ENCODE measurements at regions not wholly inside any gene's neighbourhood (a gene's known extent, or its start where the extent isn't known, plus 50 kb on each side); places are given as distances from the start of the nearest gene placed in this dataset.
A peak's percentile ranks its signal among the peaks of the same experiment; 100 is the strongest.

- TF ChIP-seq CTCF (IDR thresholded peaks at IDR 0.05; ENCODE audit: low read depth, low read length) = no peak
- DNase-seq (ENCODE audit: low read depth in 2 of 2) = no peak
- H3K4me3 ChIP-seq (replicated peaks in 1 of 2; ENCODE audit: low read depth in 2 of 2, low read length in 2 of 2) = no peak overlapping the region
Observed at GRCh38 chr7:85396676-85397075, 209.8 kb upstream of the SEMA3D start.

- DNase-seq (ENCODE audit: low read depth in 2 of 2) = no peak
- TF ChIP-seq CTCF (IDR thresholded peaks at IDR 0.05; ENCODE audit: low read depth, low read length) = no peak
- H3K4me3 ChIP-seq (replicated peaks in 1 of 2; ENCODE audit: low read depth in 2 of 2, low read length in 2 of 2) = no peak overlapping the region
Observed at GRCh38 chr7:85392789-85393188, 205.9 kb upstream of the SEMA3D start.

GRCh38 chr7:85392326-85392725, 205.5 kb upstream of the SEMA3D start:
- H3K4me3 ChIP-seq (replicated peaks in 1 of 2; ENCODE audit: low read depth in 2 of 2, low read length in 2 of 2) = no peak overlapping the region
- no peak for TF ChIP-seq CTCF (IDR thresholded peaks at IDR 0.05; ENCODE audit: low read depth, low read length)
- DNase-seq (ENCODE audit: low read depth in 2 of 2) = peak in 1 of 2 donors; percentile 0

GRCh38 chr7:85386460-85386859, 199.6 kb upstream of the SEMA3D start:
- no peak for DNase-seq (ENCODE audit: low read depth in 2 of 2)
- H3K4me3 ChIP-seq (replicated peaks in 1 of 2; ENCODE audit: low read depth in 2 of 2, low read length in 2 of 2) = no peak overlapping the region
- TF ChIP-seq CTCF (IDR thresholded peaks at IDR 0.05; ENCODE audit: low read depth, low read length) = no peak

GRCh38 chr7:85384392-85384791, 197.5 kb upstream of the SEMA3D start:
- no peak for DNase-seq (ENCODE audit: low read depth in 2 of 2)
- H3K4me3 ChIP-seq (replicated peaks in 1 of 2; ENCODE audit: low read depth in 2 of 2, low read length in 2 of 2) = no peak overlapping the region
- no peak for TF ChIP-seq CTCF (IDR thresholded peaks at IDR 0.05; ENCODE audit: low read depth, low read length)

GRCh38 chr7:85381212-85381611, 194.4 kb upstream of the SEMA3D start:
- H3K4me3 ChIP-seq (replicated peaks in 1 of 2; ENCODE audit: low read depth in 2 of 2, low read length in 2 of 2) = no peak overlapping the region
- no peak for DNase-seq (ENCODE audit: low read depth in 2 of 2)
- no peak for TF ChIP-seq CTCF (IDR thresholded peaks at IDR 0.05; ENCODE audit: low read depth, low read length)

GRCh38 chr7:85376589-85376988, 189.7 kb upstream of the SEMA3D start:
- TF ChIP-seq CTCF (IDR thresholded peaks at IDR 0.05; ENCODE audit: low read depth, low read length) = no peak
- DNase-seq (ENCODE audit: low read depth in 2 of 2) = no peak
- H3K4me3 ChIP-seq (replicated peaks in 1 of 2; ENCODE audit: low read depth in 2 of 2, low read length in 2 of 2) = no peak overlapping the region

All from cardiac fibroblast (primary cell).